Sigmoid colon (tissue), 4 donors: ENCODE measurements at regions not wholly inside any gene's neighbourhood (a gene's known extent, or its start where the extent isn't known, plus 50 kb on each side); places are given as distances from the start of the nearest gene placed in this dataset.

Source experiments
- CTCF ChIP-seq, 4 experiments: fragments of 450-650 bp in 3 of 4; fragments of 200-600 bp in 1 of 4; IDR thresholded peaks; one replicate each; pipeline ENCODE4 v1.5.1; 2016 to 2019; ENCODE audit warnings: antibody characterized with exemption in 4 of 4, mild to moderate bottlenecking in 3 of 4, moderate library complexity in 2 of 4
- EP300 ChIP-seq, 4 donors: sonication (generic); formaldehyde crosslinking; IDR thresholded peaks; one replicate each; pipeline ENCODE4 v1.6.1; 2017; ENCODE audit warnings: antibody characterized with exemption in 4 of 4
- POLR2A ChIP-seq, 2 donors: fragments of 450-650 bp; IDR thresholded peaks; one replicate each; pipeline ENCODE4 v1.6.1; 2016; ENCODE audit warnings: antibody characterized with exemption in 2 of 2, mild to moderate bottlenecking in 2 of 2, moderate library complexity in 2 of 2
- POLR2AphosphoS5 ChIP-seq, 4 donors: sonication (generic); formaldehyde crosslinking; IDR thresholded peaks; one replicate each; pipeline ENCODE4 v1.6.1; 2017; ENCODE audit warnings: antibody characterized with exemption in 4 of 4

DNA sequence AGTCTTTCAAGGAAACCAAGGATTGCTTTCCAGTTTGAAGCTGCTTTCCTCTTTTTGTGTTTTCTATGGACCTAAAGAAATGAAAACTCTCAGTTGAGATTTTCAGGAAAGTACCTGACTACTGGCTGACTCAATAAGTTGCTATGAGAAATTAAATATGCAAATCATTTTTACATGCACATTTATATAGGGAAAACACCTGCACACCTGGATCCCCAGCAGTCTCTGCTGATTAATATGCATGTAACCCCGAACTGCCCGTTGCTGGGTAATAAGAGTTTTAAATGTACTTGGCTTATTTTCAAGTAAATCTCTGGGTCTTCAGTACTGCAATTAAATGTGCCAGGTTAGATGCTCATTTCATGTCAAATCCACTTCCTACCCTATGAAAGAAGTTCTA lies 77.2 kb downstream of the KBTBD8 start:
- TF ChIP-seq POLR2A (IDR thresholded peaks at IDR 0.05): no peak
- TF ChIP-seq CTCF (IDR thresholded peaks at IDR 0.05): no peak
- TF ChIP-seq POLR2AphosphoS5 (IDR thresholded peaks at IDR 0.05): no peak
- TF ChIP-seq EP300 (IDR thresholded peaks at IDR 0.05): no peak
